ENCODE measurements at regions not wholly inside any gene's neighbourhood (a gene's known extent, or its start where the extent isn't known, plus 50 kb on each side); places are given as distances from the start of the nearest gene placed in this dataset.

GRCh38 chr2:52396836-52397235 is 1364.9 kb upstream of the NRXN1 start:
- no peak for TF ChIP-seq POLR2AphosphoS5 (IDR thresholded peaks at IDR 0.05)
- no peak for TF ChIP-seq EP300 (IDR thresholded peaks at IDR 0.05; ENCODE audit: low read depth)
- Histone ChIP-seq H3K4me1 (no peaks in the 10 kb centered on the region), H3K36me3 (no peaks in the 10 kb centered on the region), H3K4me3 (no peak overlapping the region), H3K9me3 (no peaks in the 10 kb centered on the region), H3K27ac (no peak overlapping the region), H3K27me3 (no peaks in the 10 kb centered on the region)
- intact Hi-C loops (cut with DNase I; ENCODE audit: low total_unique reads) (no loop called here), in situ Hi-C loops (cut with MboI; ENCODE audit: low pct_ligation_motif_present in 1 of 4, low pct_unique_long_range_greater_than_20kb in 1 of 4, low sequenced_read_pairs in 3 of 4) (no loop called here)
- 60 to 71% methylated on average over 1 of the region's 1 CpG for WGBS, 2 donors (ENCODE audit: low coverage in 1 of 2)
- DNase-seq: no peak

DNA sequence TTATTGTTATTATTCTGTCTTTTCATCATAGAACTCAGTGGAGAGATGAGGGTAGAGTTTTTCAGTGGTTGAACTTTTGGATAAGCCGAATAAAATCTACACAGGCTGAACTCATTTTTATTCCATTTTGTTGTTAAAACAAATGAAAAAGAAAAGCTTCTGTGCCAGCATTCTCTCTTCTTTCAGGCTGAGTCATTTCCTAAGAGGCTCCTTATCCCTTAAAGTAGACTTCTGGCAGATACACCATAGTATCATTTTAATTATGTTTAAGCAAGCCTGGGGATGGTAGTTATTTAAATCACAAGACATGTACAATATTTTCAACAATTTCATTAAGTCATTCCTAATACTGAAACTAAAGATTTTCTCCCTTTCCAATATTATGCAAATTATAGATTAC is 1364.0 kb upstream of the NRXN1 start:
- 69 to 71% methylated on average over 1 of the region's 1 CpG for WGBS, 2 donors (ENCODE audit: low coverage in 1 of 2)
- DNase-seq: no peak

DNA sequence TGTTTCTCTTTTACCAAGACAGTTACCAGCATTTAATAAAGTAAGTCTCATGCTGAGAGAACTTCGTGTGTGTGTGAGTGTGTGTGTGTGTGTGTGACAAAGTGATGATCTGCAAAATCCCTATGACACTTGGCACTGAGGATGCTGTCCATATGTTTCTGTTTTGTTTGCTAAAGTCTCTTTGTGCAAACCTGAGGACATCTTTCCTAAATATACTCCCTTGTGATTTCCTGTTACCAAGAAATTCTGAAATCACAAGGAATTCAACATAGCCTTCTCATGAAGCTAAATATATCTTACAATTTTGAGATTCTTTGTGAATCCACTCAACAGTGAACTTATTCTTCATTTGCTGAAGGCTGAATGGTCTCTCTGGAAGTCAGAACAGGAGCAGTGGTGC is 1359.7 kb upstream of the NRXN1 start:
- in situ Hi-C loops (cut with MboI; ENCODE audit: low pct_ligation_motif_present in 1 of 4, low pct_unique_long_range_greater_than_20kb in 1 of 4, low sequenced_read_pairs in 3 of 4): no loop called here
- H3K27me3 ChIP-seq: no peaks in the 10 kb centered on the region
- H3K4me3 ChIP-seq: no peak overlapping the region
- H3K9me3 ChIP-seq: no peaks in the 10 kb centered on the region
- no peak overlapping the region for H3K27ac ChIP-seq
- intact Hi-C loops (cut with DNase I; ENCODE audit: low total_unique reads): no loop called here
- H3K4me1 ChIP-seq: no peaks in the 10 kb centered on the region
- H3K36me3 ChIP-seq: no peaks in the 10 kb centered on the region
- 14 to 43% methylated on average over 1 of the region's 1 CpG for WGBS, 2 donors (ENCODE audit: low coverage in 1 of 2)
- TF ChIP-seq EP300 (IDR thresholded peaks at IDR 0.05; ENCODE audit: low read depth): no peak
- TF ChIP-seq CTCF (IDR thresholded peaks at IDR 0.05): no peak
- TF ChIP-seq POLR2AphosphoS5 (IDR thresholded peaks at IDR 0.05): no peak
- no peak for TF ChIP-seq POLR2A (IDR thresholded peaks at IDR 0.05)
- no peak for DNase-seq

More for the DNA sequence above, 1364.0 kb upstream of the NRXN1 start:
- Histone ChIP-seq H3K9me3 (no peaks in the 10 kb centered on the region), H3K4me3 (no peak overlapping the region), H3K36me3 (no peaks in the 10 kb centered on the region), H3K4me1 (no peaks in the 10 kb centered on the region), H3K27ac (no peak overlapping the region), H3K27me3 (no peaks in the 10 kb centered on the region)
- no peak for TF ChIP-seq CTCF (IDR thresholded peaks at IDR 0.05)
- TF ChIP-seq EP300 (IDR thresholded peaks at IDR 0.05; ENCODE audit: low read depth): no peak
- TF ChIP-seq POLR2A (IDR thresholded peaks at IDR 0.05): no peak
- no peak for TF ChIP-seq POLR2AphosphoS5 (IDR thresholded peaks at IDR 0.05)
- in situ Hi-C loops (cut with MboI; ENCODE audit: low pct_ligation_motif_present in 1 of 4, low pct_unique_long_range_greater_than_20kb in 1 of 4, low sequenced_read_pairs in 3 of 4) (no loop called here), intact Hi-C loops (cut with DNase I; ENCODE audit: low total_unique reads) (no loop called here)

GRCh38 chr2:52390651-52391050 is 1358.7 kb upstream of the NRXN1 start:
- DNase-seq: no peak
- intact Hi-C loops (cut with DNase I; ENCODE audit: low total_unique reads) (no loop called here), in situ Hi-C loops (cut with MboI; ENCODE audit: low pct_ligation_motif_present in 1 of 4, low pct_unique_long_range_greater_than_20kb in 1 of 4, low sequenced_read_pairs in 3 of 4) (no loop called here)
- Histone ChIP-seq H3K4me1 (no peaks in the 10 kb centered on the region), H3K27me3 (no peaks in the 10 kb centered on the region), H3K9me3 (no peaks in the 10 kb centered on the region), H3K27ac (no peak overlapping the region), H3K36me3 (no peaks in the 10 kb centered on the region), H3K4me3 (no peak overlapping the region)
- TF ChIP-seq EP300 (IDR thresholded peaks at IDR 0.05; ENCODE audit: low read depth): no peak
- no peak for TF ChIP-seq CTCF (IDR thresholded peaks at IDR 0.05)
- TF ChIP-seq POLR2A (IDR thresholded peaks at IDR 0.05): no peak
- no peak for TF ChIP-seq POLR2AphosphoS5 (IDR thresholded peaks at IDR 0.05)

GRCh38 chr2:52387937-52388590 is 1356.1 kb upstream of the NRXN1 start:
- in situ Hi-C loops (cut with MboI; ENCODE audit: low pct_ligation_motif_present in 1 of 4, low pct_unique_long_range_greater_than_20kb in 1 of 4, low sequenced_read_pairs in 3 of 4): no loop called here
- Histone ChIP-seq H3K27ac (no peak overlapping the region), H3K9me3 (no peaks in the 10 kb centered on the region), H3K27me3 (no peaks in the 10 kb centered on the region), H3K4me3 (no peak overlapping the region), H3K36me3 (no peaks in the 10 kb centered on the region), H3K4me1 (no peaks in the 10 kb centered on the region)
- 74 to 85% methylated on average over 4 to 5 of the region's 5 CpGs for WGBS, 2 donors (ENCODE audit: low coverage in 1 of 2)
- TF ChIP-seq CTCF (IDR thresholded peaks at IDR 0.05): no peak
- no peak for TF ChIP-seq POLR2A (IDR thresholded peaks at IDR 0.05)
- TF ChIP-seq EP300 (IDR thresholded peaks at IDR 0.05; ENCODE audit: low read depth): no peak
- TF ChIP-seq POLR2AphosphoS5 (IDR thresholded peaks at IDR 0.05): no peak
- intact Hi-C loops (cut with DNase I; ENCODE audit: low total_unique reads): no loop called here
- DNase-seq: no peak

Measured in transverse colon (tissue), 4 donors.